T1000 (cell line): ENCODE measurements at regions not wholly inside any gene's neighbourhood (a gene's known extent, or its start where the extent isn't known, plus 50 kb on each side); places are given as distances from the start of the nearest gene placed in this dataset.
"Not testable (repeated sequence)": the region's sequence is repeated elsewhere in the genome, so short reads cannot be mapped to it uniquely, and the experiment has no call there.

Experiments
- DNase-seq: peaks from one replicate; lab custom pipeline; 2025; ENCODE audit warnings: mixed read lengths; lab: John Stamatoyannopoulos, UW

DNA sequence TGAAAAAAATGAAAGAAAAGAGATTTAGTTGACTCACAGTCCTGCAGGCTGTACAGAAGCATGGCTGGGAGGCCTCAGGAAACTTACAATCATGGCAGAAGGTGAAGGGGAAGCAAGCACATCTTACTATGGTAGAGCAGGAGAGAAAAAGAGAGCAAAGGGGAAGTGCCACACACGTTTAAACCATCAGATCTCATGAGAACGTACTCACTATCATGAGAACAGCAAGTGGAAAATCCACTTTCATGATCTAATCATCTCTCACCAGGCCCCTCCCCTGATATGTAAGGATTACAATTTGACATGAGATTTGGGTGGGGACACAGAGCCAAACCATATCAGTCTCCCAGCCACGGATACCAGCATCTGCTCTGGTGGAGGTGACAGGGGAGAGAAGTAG is 50.8 kb upstream of the CPOX start:
- no peak for DNase-seq

- no peak for DNase-seq
Measured at GRCh38 chr3:98645039-98645438, 51.6 kb upstream of the CPOX start.

- DNase-seq, result no peak
Measured at GRCh38 chr3:98646680-98647079, 53.3 kb upstream of the CPOX start.

- no peak for DNase-seq
Measured at GRCh38 chr3:98647197-98647596, 53.8 kb upstream of the CPOX start.

DNA sequence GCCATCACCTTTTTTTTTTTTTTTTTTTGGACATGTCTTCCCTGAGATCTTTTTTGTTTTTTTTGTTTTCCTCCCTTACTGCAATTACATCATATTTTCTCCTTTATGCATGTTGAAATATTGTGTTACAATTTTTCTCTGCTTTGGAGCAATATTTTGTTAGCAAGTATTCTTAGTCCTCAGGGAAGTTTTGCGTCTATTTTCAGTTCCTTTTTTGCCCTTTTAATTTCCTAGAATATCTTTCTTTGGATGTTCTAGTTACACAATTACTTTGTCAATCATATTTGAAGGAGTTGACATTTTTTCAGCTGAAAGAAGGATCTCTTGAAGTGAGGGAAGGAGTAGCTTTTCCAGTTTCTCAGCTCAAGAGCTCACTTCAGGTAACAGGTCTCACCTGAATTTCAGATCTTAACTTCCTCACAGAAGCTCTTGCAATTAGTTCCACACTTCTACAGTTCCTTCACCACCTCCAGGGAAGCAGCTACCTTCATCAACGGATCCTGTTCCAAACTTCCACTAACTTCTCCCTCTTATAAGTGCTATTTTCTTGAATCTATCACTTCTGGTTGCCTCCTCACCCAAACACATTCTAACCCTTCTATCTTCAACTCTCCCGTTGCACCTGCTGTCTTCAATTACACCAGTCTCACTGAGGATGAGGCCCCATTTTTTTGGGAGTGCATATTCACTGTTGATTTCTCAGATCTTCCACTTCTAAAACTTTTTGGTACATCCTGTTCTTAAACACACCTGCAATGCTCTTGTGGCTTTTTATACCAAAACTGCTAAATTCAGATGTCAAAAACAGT is 57.8 kb upstream of the CPOX start:
- no peak for DNase-seq

- DNase-seq, result no peak
Measured at GRCh38 chr3:98651780-98652077, 58.3 kb upstream of the CPOX start.

DNA sequence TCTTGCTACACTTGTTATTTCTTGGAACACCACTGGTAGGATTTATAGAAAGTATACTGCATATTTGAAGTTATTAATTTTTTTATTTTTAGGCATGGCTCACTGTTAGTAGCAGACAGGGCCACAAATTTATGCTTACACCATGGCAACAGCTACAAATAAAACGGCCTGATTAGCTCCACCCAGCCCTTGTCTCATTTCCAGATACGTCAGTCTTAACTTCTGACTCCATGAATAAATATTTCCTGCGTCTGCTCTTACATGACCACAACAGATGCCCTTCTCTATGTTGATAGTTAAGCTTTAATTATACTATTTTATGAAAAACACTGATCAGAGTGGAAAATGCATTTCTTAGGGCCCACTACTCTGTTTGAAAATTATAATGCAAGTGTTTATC is 62.3 kb upstream of the CPOX start:
- DNase-seq, result no peak

GRCh38 chr3:98657457-98657856 is 64.0 kb upstream of the CPOX start:
- DNase-seq, result no peak

DNA sequence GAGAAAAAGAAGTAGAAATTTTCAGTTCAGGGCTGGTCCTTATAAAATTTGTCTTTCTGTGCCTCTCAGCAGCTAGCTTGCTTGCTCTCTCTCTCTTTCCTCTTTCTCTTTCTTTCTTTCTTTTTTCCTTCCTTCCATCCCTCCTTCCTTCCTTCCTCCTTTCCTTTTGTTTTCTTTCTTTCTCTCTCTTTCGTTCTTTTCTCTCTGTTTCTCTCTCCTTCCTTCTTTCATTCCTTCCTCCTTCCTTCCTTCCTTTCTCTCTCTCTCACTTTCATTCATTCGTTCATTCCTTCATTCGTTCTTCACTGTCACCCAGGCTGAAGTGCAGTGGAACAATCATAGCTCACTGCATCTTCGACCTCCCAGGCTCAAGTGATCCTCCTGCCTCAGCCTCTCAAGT is 69.3 kb upstream of the CPOX start:
- DNase-seq, result no peak

DNA sequence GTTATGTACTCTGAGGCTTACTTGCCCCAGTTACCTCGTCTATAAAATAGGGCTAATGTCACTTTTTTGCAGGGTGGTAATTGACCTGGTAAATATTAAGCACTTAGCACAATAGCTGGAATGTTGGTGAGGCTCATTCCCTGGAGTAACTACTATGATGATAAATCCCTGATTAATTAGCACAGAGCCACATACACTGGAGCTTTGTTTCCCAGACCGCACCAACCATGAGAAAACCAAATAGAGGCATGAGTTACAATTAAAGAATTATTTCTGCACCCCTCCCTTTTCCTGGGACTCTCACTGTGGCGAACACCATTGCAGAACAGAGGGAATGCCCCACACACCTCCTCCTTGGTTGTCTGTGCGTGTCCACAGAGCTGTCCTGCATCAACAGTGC is 76.6 kb upstream of the CPOX start:
- no peak for DNase-seq

- no peak for DNase-seq
Measured at GRCh38 chr3:98679986-98680385, 83.2 kb upstream of the ST3GAL6 start.

- peak; percentile 13 for DNase-seq
Measured at GRCh38 chr3:98680723-98681122, 82.4 kb upstream of the ST3GAL6 start.

GRCh38 chr3:98681486-98681885 is 81.7 kb upstream of the ST3GAL6 start:
- DNase-seq, result no peak

DNA sequence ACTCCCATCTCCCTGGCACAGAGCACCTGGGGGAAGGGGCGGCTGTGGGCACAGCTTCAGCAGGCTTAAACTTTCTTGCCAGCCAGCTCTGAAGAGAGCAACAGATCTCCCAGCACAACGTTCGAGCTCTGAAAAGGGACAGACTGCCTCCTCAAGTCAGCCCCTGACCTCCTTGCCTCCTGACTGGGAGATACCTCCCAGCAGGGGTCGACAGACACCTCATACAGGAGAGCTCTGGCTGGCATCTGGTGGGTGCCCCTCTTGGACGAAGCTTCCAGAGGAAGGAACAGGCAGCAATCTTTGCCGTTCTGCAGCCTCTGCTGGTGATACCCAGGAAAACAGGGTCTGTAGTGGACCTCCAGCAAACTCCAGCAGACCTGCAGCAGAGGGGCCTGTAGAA is 80.7 kb upstream of the ST3GAL6 start:
- DNase-seq, result not testable (repeated sequence)

DNA sequence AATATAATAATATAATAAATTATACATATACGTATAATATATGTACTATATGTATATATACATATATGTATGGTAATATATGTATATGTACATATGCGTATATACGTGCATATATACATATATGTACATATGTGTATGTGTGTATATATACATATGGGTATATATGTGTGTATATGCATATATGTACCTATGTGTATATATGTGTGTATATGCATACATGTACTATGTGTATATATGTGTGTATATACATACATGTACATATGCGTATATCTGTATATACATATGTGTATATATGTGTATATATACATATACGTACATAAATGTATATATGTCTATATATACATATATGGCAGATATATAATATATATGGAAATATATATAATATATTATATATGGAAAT is 74.8 kb upstream of the ST3GAL6 start:
- DNase-seq, result no peak

DNA sequence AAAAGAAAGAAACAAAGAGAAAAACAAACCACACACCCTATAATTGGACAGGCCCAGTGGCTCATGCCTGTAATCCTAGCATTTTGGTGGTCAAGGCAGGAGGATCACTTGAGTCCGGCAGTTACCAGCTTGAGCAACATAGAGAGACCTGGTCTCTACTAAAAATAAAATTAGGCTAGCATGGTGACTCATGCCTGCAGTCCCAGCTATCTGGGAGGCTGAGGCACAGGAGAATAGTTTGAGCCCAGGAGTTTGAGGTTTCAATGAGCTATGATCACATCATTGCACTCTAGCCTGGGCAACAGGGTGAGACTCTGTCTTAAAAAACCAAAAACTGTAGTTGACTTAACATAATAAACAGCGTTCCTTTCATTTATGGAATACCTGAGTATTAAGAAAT is 72.3 kb upstream of the ST3GAL6 start:
- no peak for DNase-seq

- DNase-seq, result no peak
Measured at GRCh38 chr3:98691897-98692296, 71.2 kb upstream of the ST3GAL6 start.

- no peak for DNase-seq
Measured at GRCh38 chr3:98692787-98693473, 70.2 kb upstream of the ST3GAL6 start.

- no peak for DNase-seq
Measured at GRCh38 chr3:98695796-98696195, 67.3 kb upstream of the ST3GAL6 start.

DNA sequence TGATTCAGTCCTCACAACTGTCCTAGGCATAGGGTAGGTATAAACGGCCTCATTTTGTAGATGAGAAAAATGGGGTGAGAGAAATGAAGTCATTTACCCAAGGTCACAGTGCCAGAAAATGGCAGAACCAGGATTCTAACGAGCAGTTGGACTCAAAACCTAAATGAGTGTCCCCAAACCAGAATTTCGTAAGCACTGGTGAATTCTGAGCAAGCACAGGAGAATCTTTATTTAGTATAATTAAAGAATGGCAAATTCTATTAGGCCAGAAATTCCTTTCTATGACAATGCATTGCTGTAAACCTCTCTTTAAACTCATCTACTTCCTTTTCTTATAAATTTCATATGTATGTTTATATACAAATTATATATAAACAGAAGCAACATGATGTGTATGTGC is 66.8 kb upstream of the ST3GAL6 start:
- DNase-seq, result not testable (repeated sequence)

DNA sequence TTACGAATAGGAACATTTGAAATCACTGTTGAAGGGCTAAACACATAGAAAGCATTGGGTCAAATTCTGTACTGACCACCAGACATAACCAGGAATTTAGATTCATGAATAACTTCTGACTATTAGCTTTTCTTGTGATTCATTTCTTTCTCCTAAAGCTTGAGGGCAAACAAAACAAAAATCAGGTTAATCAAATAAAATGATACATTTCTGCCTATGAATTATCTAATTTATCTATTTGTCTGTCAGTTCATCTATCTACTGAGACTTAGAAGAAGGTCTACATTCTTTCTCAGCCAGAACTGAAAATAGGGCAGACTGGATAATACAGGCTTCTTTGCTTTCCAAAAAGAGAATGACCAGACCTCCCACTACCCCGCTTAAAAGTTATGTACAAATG is 65.9 kb upstream of the ST3GAL6 start:
- DNase-seq, result no peak

- no peak for DNase-seq
Measured at GRCh38 chr3:98699132-98699531, 64.0 kb upstream of the ST3GAL6 start.

DNA sequence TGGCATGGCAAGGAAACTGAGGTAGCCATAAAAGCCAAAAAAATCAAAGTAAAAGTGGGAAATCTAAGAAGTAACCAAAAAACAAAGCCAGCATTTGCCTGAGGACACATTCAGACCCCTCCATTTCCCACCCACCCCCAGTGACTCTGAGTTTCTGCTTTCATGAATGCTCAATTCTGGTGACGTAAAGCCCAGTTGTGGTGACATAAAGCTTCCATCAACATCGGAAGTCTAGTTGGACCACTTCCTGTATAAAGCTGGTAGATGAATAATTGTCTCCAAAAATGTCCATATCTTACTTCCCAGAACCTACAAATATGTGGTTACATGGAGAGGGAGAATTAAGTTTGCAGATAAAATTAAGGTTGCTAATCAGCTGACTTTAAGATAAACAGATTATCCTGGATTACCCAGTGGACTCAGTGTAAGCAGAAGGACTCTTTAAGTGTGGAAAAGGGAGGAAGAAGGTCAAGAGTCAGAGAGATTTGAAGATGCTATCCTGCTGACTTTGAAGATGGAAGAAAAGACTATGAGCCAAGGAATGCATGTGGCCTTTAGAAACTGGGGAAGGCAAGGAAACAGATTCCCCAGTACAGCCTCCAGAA is 62.0 kb upstream of the ST3GAL6 start:
- no peak for DNase-seq

- DNase-seq, result no peak
Measured at GRCh38 chr3:98702166-98702565, 61.0 kb upstream of the ST3GAL6 start.
